Dermis microvascular lymphatic vessel endothelial cell (primary cell): ENCODE measurements at regions not wholly inside any gene's neighbourhood (a gene's known extent, or its start where the extent isn't known, plus 50 kb on each side); places are given as distances from the start of the nearest gene placed in this dataset.

Experiments used
- DNase-seq, 2 donors: peaks; one replicate each; pipeline versions ENCODE4 v3.0.0 to v3.0.0-alpha.2; 2010; ENCODE audit warnings: low read depth in 2 of 2

DNA sequence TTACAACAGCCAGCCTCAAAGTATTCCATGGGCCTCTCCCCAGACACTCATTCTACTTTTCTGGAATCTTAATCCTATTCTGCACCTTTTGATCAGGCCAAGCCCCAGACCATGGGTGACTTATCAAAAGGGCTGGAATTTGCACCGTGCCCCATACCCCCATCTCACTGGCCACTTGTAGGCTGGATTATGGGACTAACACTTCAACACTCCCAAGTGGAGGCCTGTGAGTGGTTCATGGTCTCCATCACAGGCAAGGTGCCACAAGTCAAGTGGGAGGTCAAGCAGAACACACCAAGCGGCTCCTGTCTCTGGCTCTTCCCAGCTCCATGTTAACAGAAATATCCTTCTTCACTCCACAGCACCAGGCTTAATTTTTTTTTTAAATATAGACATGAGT, 212.3 kb upstream of the HEY2 start:
- no peak for DNase-seq

GRCh38 chr6:125539892-125540291, 209.5 kb upstream of the HEY2 start:
- no peak for DNase-seq

DNA sequence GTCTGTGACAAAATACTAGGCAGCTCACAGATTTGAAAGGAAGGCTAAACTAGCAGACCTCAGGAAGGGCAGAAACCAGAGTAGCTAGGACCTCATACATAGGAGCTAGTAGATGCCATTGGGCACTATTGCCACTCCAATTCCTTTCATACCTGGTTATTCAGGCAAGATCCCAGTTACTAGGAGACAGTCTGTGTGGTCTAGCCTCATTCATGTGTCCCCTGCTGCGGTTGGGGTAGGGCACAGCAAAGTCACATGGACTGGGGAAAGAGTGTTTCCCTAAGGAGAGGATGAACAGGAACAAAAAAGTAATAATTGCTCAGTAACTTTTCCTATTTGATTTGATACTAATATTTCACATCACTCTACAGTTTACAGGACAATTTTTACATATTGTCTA, 204.6 kb upstream of the HEY2 start:
- no peak for DNase-seq

- DNase-seq, result peak in 1 of 2 donors; percentile 45
Measured at GRCh38 chr6:125546841-125547251, 202.6 kb upstream of the HEY2 start.

- no peak for DNase-seq
Measured at GRCh38 chr6:125547381-125547780, 202.1 kb upstream of the HEY2 start.

GRCh38 chr6:125549202-125549884, 200.1 kb upstream of the HEY2 start:
- peak in 1 of 2 donors; percentile 66 for DNase-seq

DNA sequence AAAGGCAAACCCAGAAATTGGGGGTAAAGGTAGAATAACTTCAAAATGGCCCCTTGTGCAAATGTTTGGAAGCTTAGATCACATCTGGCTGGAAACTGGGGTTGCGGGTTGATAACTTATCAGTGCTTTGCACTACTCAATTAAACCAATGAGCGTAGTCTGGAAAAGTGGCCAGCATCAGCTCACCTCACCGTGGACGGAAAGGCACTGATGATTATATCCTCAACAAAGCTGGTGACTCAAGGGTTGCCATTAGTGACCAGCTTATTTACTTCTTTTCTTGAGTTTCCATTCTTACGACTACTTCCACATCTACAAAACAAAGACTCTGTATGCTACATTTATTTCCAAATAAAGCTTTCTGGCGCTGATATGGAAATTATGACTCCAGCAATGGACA, 198.5 kb upstream of the HEY2 start:
- DNase-seq, result peak in 1 of 2 donors; percentile 75

GRCh38 chr6:125552819-125553218, 196.6 kb upstream of the HEY2 start:
- no peak for DNase-seq

DNA sequence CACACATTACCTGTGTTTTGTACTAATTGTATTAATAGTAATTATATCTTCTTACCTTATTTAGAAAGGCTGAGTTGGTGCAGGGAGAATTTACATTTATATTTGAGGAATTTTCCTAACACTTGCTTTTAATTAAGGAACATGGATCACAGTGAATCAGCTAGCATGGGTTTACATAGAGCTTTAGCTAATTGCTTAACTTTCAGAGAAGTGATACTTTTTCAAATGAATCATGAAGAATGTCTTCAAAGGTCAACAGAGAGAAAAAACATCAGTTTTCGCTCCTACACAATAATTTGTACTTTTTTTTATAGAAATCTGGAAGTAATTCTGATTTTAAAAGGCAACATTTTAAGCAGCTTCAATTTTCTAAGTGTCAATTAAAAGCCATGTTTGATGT, 195.0 kb upstream of the HEY2 start:
- no peak for DNase-seq

GRCh38 chr6:125558241-125558843, 191.1 kb upstream of the HEY2 start:
- DNase-seq, result no peak

DNA sequence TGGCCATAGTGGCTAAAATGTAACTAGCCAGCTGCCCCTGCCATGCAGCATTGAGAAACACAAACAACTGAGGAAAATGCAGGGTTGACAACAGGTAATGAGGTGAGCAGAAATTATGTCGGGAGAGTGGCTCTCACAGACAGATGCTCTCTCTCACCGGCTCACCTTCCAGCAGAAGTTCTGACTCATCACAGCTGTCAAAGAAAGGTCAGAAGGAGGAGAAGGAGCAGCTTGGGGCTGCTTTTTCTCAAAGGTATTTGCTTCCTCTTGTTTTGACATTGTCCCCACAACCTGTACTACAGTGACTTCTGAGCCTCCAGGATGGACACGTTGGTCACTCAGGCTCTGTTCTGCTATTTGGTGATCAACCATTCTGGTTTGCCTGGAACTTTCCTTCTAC, 190.5 kb upstream of the HEY2 start:
- no peak for DNase-seq

DNA sequence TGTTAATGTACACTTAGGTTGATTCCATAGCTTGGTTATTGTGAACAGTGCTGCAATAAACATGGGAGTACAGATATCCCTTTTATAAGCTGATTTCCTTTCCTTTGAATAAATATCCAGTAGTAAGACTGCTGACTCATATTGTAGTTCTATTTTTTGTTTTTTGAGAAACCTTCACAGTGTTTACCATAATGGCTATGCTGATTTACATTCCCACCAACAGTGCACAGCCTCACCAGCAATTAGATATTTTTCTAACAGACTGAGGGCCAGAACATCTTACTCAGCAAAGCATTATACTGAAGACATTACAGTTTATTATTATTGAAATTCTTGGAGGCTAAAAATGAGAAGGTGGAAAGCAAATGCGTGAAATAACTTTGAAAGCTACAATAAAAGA, 187.3 kb upstream of the HEY2 start:
- no peak for DNase-seq

- DNase-seq, result no peak
Measured at GRCh38 chr6:125564941-125565340, 184.5 kb upstream of the HEY2 start.

DNA sequence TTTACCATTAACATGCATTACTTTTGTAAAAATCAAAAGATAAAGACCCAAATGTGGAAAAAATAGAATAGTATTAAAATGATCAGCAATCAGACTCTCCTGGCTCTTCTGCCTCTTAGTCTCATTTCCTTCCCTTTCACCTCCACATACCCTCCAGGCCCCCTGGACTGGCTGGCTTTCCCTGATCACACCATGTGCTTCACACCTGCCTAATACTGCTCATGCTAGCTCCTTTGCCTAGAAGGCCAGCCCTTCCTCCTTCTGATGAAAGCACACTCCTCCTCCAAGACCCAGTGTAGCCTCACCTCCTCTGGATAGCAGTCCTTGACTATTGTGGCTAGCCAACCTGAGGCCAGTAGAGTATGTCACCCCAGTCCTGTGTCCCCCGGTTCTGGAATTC, 182.0 kb upstream of the HEY2 start:
- no peak for DNase-seq

DNA sequence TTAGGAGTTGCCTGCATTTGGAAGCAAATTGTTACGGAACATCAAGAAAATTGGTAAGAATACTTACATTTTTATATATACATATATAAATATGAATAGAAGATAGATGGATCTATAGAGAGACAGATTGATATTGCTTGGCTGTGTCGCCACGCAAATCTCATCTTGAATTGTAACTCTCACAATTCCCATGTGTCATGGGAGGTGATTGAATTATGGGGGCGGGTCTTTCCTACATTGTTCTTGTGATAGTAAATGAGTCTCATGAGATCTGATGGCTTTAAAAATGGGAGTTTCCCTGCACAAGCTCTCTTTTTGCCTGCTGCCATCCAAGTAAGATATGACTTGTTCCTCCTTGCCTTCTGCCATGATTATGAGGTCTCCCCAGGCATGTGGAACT, 180.8 kb upstream of the HEY2 start:
- DNase-seq, result no peak

GRCh38 chr6:125570526-125570925, 178.9 kb upstream of the HEY2 start:
- no peak for DNase-seq

GRCh38 chr6:125571207-125571755, 178.2 kb upstream of the HEY2 start:
- DNase-seq, result no peak

GRCh38 chr6:125574604-125575003, 174.8 kb upstream of the HEY2 start:
- no peak for DNase-seq

DNA sequence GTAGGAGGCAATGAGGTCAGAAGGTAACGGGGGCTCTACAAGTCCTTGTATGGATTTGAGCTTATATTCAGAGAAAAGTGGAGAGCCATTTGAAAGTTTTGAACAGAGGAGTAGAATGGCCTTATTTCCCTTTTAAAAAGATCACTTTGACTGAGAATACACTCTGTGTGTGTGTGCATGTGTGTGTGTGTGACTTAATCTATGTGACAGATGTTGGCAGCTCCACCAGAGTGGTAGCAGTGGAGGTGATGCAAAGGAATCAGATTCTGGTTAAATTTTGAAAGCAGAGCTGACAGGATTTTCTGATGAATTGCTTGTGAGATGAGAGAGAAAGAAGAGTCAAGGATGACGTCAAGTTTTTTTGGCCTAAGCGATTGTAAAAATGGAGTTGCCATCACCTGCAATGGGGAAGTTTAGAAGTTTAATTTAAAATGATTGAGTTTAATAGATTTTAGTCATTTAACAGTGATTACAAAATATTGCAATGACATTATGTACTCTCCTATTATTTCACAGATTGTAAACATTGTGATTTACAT, 172.2 kb upstream of the HEY2 start:
- no peak for DNase-seq

DNA sequence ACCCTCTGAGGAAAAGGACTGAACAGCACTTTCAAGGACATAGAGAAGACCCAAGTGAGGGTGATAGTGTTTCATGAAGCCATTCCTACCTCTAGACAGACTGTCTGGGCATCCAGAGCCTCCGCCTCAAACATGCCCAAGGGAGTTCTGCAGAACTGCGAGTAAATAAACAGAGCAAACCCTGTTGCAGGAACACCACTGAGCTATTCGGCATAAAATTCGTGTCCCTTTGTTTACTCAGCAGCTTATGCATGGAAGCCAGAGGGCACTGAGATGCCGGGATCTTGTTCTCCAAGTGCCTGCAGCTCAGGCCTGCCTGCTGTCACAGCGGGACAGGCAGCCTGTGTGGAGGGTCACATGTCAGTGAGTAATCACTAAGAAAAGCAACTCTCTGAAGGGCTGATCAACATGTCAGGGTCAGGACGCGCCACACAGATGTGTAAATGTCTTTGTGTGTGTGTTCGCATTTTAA, 164.9 kb upstream of the HEY2 start:
- DNase-seq, result peak in 1 of 2 donors; percentile 85

- no peak for DNase-seq
Measured at GRCh38 chr6:125585470-125585869, 164.0 kb upstream of the HEY2 start.

- DNase-seq, result peak in 1 of 2 donors; percentile 70
Measured at GRCh38 chr6:125586074-125586473, 163.4 kb upstream of the HEY2 start.

DNA sequence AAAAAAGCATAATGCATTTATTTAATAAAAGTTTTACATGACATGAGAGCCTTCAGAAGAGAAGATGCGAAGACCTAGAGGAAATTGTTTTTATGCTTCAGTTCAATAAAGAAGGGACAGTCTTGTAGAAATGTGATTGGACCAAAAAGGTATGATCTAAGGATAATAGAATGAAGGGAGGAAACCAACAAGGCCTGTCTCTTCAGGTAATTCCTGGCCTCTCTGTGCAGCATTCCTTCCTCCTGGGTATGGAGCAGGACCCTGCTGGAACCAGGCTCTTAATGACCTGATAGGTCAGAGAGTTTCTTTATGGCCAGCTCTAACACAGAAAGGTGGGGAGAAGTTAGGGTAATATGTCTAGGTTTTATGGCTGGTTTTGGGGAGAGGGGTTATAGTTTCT, 162.8 kb upstream of the HEY2 start:
- no peak for DNase-seq
